ENCODE measurements at regions not wholly inside any gene's neighbourhood (a gene's known extent, or its start where the extent isn't known, plus 50 kb on each side); places are given as distances from the start of the nearest gene placed in this dataset.
"Not testable (repeated sequence)": the region's sequence is repeated elsewhere in the genome, so short reads cannot be mapped to it uniquely, and the experiment has no call there.

DNA sequence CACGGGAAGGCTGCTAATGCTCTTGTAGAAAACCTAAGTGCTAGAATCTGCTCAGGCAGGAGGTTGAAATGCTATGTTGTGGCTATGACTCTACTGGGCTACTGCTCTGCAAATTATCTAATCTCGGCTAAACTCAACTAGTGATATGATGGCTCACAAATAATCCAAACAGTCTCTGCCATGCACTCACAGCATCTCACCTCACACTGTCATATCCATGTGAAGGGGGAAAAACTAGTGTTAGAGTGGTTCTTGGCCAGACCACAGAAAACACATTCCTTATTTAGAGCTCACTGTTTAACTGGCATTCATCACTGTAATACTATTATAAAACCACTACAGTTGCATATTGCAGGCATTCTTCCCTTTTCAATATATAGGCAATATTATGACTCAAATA lies 81.8 kb upstream of the DST start:
- no peak overlapping the region for H3K4me3 ChIP-seq (ENCODE audit: low read depth, low read length)
- TF ChIP-seq, protein P1, sequence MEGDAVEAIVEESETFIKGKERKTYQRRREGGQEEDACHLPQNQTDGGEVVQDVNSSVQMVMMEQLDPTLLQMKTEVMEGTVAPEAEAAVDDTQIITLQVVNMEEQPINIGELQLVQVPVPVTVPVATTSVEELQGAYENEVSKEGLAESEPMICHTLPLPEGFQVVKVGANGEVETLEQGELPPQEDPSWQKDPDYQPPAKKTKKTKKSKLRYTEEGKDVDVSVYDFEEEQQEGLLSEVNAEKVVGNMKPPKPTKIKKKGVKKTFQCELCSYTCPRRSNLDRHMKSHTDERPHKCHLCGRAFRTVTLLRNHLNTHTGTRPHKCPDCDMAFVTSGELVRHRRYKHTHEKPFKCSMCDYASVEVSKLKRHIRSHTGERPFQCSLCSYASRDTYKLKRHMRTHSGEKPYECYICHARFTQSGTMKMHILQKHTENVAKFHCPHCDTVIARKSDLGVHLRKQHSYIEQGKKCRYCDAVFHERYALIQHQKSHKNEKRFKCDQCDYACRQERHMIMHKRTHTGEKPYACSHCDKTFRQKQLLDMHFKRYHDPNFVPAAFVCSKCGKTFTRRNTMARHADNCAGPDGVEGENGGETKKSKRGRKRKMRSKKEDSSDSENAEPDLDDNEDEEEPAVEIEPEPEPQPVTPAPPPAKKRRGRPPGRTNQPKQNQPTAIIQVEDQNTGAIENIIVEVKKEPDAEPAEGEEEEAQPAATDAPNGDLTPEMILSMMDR (conservative IDR thresholded peaks at IDR 0.05; ENCODE audit: low read depth, low read length): no peak
- no peak for DNase-seq (ENCODE audit: low read depth)

DNA sequence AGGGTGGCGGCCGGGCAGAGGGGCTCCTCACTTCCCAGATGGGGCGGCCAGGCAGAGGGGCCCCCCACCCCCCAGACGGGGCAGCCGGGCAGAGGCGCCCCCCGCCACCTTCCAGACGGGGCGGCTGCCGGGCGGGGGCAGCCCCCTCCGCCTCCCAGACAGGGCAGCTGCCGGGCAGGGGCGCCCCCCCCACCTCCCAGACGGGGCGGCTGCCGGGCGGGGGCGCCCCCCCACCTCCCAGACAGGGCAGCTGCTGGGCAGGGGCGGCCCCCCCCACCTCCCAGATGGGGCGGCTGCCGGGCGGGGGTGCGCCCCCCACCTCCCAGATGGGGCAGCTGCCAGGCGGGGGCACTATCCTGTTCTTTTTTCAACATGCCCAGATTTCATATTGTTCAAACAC lies 78.2 kb upstream of the DST start:
- TF ChIP-seq, protein P1 (conservative IDR thresholded peaks at IDR 0.05; ENCODE audit: low read depth, low read length): no peak
- no peak for DNase-seq (ENCODE audit: low read depth)
- H3K4me3 ChIP-seq (ENCODE audit: low read depth, low read length): no peak overlapping the region

DNA sequence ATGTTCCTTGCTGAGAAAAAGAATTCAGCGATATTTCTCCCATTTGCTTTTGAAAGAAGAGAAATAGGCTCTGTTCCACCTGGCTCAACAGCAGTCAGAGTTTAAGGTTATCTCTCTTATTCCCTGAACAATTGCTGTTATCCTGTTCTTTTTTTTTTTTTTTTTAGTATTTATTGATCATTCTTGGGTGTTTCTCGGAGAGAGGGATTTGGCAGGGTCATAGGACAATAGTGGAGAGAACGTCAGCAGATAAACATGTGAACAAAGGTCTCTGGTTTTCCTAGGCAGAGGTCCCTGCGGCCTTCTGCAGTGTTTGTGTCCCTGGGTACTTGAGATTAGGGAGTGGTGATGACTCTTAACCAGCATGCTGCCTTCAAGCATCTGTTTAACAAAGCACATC lies 77.5 kb upstream of the DST start:
- not testable (repeated sequence) for H3K4me3 ChIP-seq (ENCODE audit: low read depth, low read length); DNase-seq (ENCODE audit: low read depth)

DNA sequence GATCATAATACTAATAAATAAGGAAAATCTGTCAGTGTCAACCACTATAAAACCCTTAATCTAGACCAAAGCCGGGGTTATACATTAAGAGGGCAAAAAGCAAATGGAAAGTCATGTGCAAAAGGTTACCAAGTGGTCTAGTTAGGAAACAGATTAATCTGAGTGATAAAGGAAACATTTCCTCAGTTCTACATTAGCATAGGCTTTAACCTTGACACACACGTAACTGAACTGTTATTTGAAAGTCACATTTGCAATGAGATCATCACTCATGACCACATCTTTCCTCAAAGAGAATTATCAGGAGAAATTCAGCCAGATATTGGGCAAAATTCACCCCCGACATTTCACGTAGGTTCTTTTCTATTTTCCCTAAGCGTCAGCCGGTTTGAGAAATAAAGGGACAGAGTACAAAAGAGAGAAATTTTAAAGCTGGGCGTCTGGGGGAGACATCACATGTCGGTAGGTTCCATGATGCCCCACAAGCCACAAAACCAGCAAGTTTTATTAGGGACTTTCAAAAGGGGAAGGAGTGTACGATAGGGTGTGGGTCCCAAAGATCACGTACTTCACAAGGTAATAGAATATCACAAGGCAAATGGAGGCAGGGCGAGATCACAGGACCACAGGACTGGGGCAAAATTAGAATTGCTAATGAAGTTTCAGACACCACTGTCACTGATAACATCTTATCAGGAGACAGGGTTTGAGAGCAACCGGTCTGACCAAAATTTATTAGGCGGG lies 76.8 kb upstream of the DST start:
- H3K4me3 ChIP-seq (ENCODE audit: low read depth, low read length); DNase-seq (ENCODE audit: low read depth): not testable (repeated sequence)

DNA sequence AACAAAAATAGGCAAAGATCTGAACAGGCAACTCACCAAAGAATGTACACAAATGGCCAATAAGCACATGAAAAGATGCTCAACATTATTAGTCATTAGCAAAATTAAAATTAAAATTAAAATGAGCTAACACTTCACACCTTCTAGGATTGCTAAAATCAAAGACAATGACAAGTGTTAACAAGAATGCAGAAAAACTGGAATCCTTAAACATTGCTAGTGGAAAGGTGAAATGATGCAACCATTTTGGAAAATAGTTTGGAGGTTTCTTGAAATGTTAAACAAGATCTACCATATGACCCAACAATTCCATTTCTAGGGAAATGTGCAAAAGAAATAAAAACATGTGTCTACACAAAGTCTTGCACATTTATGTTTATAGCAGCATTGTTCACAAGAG lies 75.5 kb upstream of the DST start:
- TF ChIP-seq, protein P1 (conservative IDR thresholded peaks at IDR 0.05; ENCODE audit: low read depth, low read length): no peak
- DNase-seq (ENCODE audit: low read depth): no peak
- H3K4me3 ChIP-seq (ENCODE audit: low read depth, low read length): no peak overlapping the region

DNA sequence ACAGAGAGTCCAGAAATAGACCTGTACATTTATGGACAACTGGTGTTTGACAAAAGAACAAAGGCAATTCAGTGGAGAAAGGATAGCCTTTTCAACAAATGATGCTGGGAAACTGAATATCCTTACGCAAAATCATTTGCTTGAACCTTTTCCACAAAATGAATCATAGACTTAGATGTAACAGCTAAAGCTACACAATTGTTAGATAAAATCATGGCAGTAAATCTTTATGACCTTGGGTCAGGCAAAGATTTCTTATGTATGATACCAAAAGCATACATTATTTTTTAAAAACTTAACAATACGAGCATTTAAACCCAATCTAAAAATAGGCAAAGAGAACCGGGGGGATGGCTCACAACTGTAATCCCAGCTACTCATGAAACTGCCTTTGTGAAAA lies 73.5 kb upstream of the DST start:
- no peak overlapping the region for H3K4me3 ChIP-seq (ENCODE audit: low read depth, low read length)
- TF ChIP-seq, protein P1 (conservative IDR thresholded peaks at IDR 0.05; ENCODE audit: low read depth, low read length): no peak
- DNase-seq (ENCODE audit: low read depth): no peak

DNA sequence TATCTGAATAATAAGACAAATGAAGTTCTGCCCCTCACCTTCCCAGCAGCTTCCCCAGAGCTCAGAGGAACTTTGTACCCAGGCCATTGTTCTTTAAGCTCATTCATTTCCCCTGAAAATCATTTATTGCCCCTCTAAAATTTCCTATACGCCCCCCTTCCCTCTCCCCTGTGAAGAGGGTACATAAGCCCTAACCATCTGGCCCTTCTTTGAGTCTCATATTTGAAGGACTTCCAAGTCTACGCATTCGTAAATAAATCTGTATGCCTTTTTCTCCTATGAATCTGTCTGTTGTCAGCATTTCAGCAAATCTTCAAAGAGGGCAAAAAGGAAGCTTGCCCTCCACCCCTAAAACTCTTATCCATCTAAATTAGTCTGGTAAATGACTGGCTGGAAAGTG lies 73.1 kb upstream of the DST start:
- no peak overlapping the region for H3K4me3 ChIP-seq (ENCODE audit: low read depth, low read length)
- no peak for DNase-seq (ENCODE audit: low read depth)

DNA sequence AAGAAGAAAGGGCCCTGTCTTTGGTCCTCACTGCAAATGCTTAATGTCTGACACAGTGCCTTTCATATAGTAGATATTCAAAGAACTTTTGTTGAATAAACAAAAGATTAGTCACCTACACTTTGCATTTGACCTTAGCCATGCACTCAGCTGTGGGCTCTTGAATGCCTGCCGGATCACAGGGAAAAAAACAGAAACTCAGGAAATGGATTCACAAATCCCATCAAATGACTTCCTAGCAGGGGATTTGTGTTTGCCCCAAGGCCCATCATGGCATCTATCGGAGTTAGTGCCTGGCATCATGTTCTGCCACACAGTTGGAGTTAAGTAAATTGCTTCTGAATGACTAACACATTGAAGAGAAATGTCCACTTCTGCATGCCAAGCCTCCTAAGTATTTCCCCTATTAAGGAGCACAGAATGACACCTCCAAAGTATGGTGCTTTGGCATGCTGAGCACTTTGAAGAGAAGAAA lies 72.3 kb upstream of the DST start:
- H3K4me3 ChIP-seq (ENCODE audit: low read depth, low read length): no peak overlapping the region
- TF ChIP-seq, protein P1 (conservative IDR thresholded peaks at IDR 0.05; ENCODE audit: low read depth, low read length): no peak
- peak; percentile 82 for DNase-seq (ENCODE audit: low read depth)

More for the DNA sequence above, 73.1 kb upstream of the DST start:
- TF ChIP-seq, protein P1 (conservative IDR thresholded peaks at IDR 0.05; ENCODE audit: low read depth, low read length): no peak

All from epithelial cell of proximal tubule (primary cell).